Brain microvascular endothelial cell (primary cell): ENCODE measurements at regions not wholly inside any gene's neighbourhood (a gene's known extent, or its start where the extent isn't known, plus 50 kb on each side); places are given as distances from the start of the nearest gene placed in this dataset.

Experiments
- DNase-seq: peaks from one replicate; pipeline ENCODE4 v3.0.0-alpha.2; 2020
- H3K27ac ChIP-seq: fragments of 250-450 bp; sonication (Bioruptor Pico); 2 replicates; pipeline ENCODE4 v1.5.1; 2020; ENCODE audit warnings: mild to moderate bottlenecking, moderate library complexity
- H3K27me3 ChIP-seq: fragments of 250-450 bp; sonication (Bioruptor Pico); replicated peaks from 2 replicates; pipeline ENCODE4 v1.5.1; 2020; ENCODE audit warnings: mild to moderate bottlenecking
- H3K36me3 ChIP-seq: fragments of 250-450 bp; sonication (Bioruptor Pico); replicated peaks from 2 replicates; pipeline ENCODE4 v1.5.1; 2020; ENCODE audit warnings: mild to moderate bottlenecking
- H3K4me3 ChIP-seq: 2 replicates; pipeline ENCODE4 v1.5.1; 2011; ENCODE audit warnings: low read depth, mild to moderate bottlenecking, control low read depth, low read length, moderate library complexity
- in situ Hi-C: cut with HindIII; loops from 2 replicates; pipeline ENCODE4 v1.10.0; 2017; ENCODE audit warnings: low sequenced_read_pairs, low pct_ligation_motif_present
- TF ChIP-seq, protein P1 (sequence below): IDR thresholded peaks from 2 replicates; pipeline ENCODE4 v1.5.1; 2011; ENCODE audit warnings: low read depth, mild to moderate bottlenecking, moderate library complexity, low read length, control low read depth, inconsistent platforms; ENCODE audit errors: missing control alignments

DNA sequence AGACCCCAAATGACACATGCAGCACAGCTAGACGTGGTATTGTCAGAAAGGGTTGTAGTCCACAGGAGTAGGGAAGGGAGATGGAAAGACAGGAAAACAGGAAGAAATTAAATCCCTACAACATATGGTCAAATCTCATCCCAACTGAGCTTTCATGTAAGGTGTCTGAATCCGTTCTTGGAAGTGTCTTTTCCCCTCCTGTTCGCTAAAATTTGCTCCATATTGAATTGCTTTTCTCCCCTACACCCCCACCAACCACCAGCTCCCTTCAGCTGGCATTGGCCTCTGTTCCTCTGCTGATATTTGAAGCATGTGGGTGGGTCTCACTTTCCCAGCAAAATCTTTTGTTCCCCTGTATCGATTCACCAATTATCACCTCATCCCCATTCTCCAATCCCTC, 376.2 kb upstream of the WWC1 start:
- H3K27me3 ChIP-seq, result no peaks in the 10 kb centered on the region
- TF ChIP-seq, protein P1, sequence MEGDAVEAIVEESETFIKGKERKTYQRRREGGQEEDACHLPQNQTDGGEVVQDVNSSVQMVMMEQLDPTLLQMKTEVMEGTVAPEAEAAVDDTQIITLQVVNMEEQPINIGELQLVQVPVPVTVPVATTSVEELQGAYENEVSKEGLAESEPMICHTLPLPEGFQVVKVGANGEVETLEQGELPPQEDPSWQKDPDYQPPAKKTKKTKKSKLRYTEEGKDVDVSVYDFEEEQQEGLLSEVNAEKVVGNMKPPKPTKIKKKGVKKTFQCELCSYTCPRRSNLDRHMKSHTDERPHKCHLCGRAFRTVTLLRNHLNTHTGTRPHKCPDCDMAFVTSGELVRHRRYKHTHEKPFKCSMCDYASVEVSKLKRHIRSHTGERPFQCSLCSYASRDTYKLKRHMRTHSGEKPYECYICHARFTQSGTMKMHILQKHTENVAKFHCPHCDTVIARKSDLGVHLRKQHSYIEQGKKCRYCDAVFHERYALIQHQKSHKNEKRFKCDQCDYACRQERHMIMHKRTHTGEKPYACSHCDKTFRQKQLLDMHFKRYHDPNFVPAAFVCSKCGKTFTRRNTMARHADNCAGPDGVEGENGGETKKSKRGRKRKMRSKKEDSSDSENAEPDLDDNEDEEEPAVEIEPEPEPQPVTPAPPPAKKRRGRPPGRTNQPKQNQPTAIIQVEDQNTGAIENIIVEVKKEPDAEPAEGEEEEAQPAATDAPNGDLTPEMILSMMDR, result no peak
- no peaks in the 10 kb centered on the region for H3K36me3 ChIP-seq
- H3K4me3 ChIP-seq, result no peak overlapping the region
- DNase-seq, result no peak
- H3K27ac ChIP-seq, result no peak overlapping the region
- in situ Hi-C loops, result no loop called here

DNA sequence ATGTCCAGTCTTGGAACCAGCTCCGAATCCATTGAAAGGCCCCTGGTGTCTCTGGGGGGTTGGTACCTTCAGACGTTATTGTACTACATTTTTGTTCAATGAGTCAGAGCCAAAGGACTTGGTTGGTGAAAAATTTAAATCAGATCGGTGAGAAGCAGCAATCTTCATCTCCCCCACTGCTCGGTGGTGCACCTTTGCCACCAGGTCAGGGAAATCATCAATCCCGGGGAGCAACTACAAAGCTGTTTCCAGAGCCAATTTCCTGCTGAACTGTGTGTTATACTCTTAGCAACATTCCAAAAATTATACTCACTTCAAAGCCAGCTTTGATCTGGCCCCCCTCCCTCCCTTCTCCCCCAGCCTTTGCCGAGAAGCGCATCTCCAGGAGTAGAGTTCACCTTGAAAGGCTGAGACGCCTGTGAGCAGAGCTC, 375.2 kb upstream of the WWC1 start:
- in situ Hi-C loops, result no loop called here
- H3K27me3 ChIP-seq, result no peaks in the 10 kb centered on the region
- no peaks in the 10 kb centered on the region for H3K36me3 ChIP-seq
- DNase-seq, result no peak
- TF ChIP-seq, protein P1, result no peak
- no peak overlapping the region for H3K27ac ChIP-seq
- H3K4me3 ChIP-seq, result no peak overlapping the region

DNA sequence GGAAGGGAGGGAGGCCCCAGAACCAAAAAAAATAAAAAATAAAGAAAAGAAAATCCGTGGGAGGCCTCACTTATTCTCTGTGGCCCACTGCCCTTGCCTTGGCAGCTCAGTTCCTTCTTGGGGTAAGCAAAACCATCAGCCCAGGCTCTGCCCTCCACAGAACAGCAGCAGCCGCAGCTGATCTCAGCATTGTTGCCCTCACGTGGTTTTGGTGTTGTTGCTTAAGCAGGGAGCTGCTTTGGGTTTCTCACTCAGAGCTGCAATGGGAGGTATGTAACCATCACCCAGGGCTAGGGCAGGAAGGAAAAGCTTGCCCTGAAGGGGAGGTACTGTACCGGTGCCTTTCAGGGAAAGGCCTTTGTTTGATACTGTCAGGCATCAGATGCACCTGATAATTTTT, 374.7 kb upstream of the WWC1 start:
- Histone ChIP-seq H3K27ac (no peak overlapping the region), H3K27me3 (no peaks in the 10 kb centered on the region)
- in situ Hi-C loops, result no loop called here

DNA sequence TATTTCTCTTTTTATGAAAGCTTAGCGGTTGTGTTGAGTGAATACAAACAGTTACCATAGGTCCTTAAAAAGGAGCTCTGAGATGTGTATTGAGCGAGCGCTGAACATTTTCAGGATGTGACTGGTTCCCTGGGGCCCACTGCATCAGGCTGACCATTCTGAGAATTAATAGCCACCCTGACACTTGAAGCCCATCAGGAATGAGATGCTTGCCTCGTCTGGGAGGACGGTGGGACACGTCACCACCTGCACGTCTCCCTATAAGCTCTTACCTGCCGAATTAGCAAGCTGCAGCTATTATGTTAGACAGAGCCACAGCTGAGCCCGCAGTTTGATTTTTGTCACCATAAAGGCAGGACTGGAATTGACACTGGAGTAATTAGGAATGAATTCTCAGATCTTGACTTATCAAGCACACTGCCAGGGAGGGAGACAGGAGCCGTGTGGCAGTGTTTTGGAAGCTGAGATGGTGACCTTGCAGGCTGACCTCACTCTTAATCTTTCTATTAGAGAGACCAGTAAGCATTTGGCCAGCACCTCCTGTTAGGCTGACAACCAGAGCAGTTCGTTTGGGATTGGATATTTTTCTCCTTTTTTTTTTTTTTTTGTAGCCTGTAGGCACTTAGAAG, 373.1 kb upstream of the WWC1 start:
- DNase-seq, result no peak
- no peaks in the 10 kb centered on the region for H3K27me3 ChIP-seq
- in situ Hi-C loops, result no loop called here
- H3K4me3 ChIP-seq, result no peak overlapping the region
- H3K36me3 ChIP-seq, result no peaks in the 10 kb centered on the region
- TF ChIP-seq, protein P1, result no peak
- H3K27ac ChIP-seq, result no peak overlapping the region

More for the DNA sequence above, 374.7 kb upstream of the WWC1 start:
- Histone ChIP-seq H3K4me3 (no peak overlapping the region), H3K36me3 (no peaks in the 10 kb centered on the region)
- TF ChIP-seq, protein P1, result no peak
- DNase-seq, result no peak

DNA sequence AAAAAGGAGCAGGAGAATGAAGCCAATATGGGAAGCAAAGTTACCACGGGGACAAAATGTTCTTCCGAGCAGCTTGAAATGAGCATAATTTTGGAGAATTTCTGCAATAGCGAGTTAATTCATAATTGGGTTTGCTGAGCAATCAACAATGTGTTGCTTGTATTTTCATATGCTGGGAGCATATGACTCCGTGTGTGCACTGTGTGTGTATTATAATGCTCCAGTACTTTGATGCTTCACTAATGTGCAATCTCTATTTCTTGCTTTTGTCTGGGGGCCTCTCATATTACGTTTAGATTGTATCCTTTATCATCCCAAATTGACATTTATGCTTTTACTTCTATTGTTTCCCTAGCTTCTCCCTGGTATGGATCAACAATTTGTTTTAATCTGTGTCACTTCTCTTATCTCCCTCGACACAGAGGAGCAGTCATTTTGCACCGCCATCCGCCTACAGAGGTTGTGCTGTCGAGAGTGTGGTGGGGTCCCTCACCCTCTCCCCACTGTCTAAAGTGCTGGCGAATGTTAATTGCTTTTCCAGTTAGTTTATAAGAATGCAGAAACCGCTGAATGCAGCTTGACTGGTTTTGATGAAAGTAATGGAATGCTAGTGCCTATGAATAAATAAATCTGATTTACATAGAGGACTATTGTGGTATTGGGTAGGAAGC, 372.5 kb upstream of the WWC1 start:
- Histone ChIP-seq H3K27me3 (no peaks in the 10 kb centered on the region), H3K4me3 (no peak overlapping the region), H3K36me3 (no peaks in the 10 kb centered on the region), H3K27ac (no peak overlapping the region)
- in situ Hi-C loops, result no loop called here
- TF ChIP-seq, protein P1, result no peak
- no peak for DNase-seq

DNA sequence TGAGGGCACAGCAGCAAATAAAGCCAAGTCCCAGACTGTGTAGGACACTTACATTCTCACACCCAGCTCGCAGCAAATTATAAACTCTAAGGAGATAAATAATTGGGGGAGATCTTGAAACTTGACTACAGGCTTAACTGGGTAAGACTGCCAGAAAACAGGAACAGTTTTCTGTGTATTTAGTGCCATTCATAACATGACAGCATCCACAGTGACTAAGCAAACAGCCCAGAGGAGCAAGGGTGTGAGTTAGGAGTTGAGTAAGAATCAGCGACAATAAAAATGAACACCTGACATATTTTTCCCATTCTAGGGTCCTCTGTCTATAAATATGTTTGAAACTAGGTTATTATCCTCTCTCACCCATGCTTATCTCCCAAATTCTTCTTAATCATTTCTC, 370.9 kb upstream of the WWC1 start:
- Histone ChIP-seq H3K27ac (no peak overlapping the region), H3K27me3 (no peaks in the 10 kb centered on the region), H3K36me3 (no peaks in the 10 kb centered on the region), H3K4me3 (no peak overlapping the region)
- in situ Hi-C loops, result no loop called here
- DNase-seq, result no peak
- TF ChIP-seq, protein P1, result no peak
